SIG-M5 treated with dmso at 0.1 percent for 504 hours (cell line): ENCODE measurements at regions not wholly inside any gene's neighbourhood (a gene's known extent, or its start where the extent isn't known, plus 50 kb on each side); places are given as distances from the start of the nearest gene placed in this dataset.
A peak's percentile ranks its signal among the peaks of the same experiment; 100 is the strongest.
"Not testable (repeated sequence)": the region's sequence is repeated elsewhere in the genome, so short reads cannot be mapped to it uniquely, and the experiment has no call there.

Experiments
- DNase-seq: peaks from one replicate; lab custom pipeline; 2025; ENCODE audit not compliant: unreplicated experiment; lab: John Stamatoyannopoulos, UW

DNA sequence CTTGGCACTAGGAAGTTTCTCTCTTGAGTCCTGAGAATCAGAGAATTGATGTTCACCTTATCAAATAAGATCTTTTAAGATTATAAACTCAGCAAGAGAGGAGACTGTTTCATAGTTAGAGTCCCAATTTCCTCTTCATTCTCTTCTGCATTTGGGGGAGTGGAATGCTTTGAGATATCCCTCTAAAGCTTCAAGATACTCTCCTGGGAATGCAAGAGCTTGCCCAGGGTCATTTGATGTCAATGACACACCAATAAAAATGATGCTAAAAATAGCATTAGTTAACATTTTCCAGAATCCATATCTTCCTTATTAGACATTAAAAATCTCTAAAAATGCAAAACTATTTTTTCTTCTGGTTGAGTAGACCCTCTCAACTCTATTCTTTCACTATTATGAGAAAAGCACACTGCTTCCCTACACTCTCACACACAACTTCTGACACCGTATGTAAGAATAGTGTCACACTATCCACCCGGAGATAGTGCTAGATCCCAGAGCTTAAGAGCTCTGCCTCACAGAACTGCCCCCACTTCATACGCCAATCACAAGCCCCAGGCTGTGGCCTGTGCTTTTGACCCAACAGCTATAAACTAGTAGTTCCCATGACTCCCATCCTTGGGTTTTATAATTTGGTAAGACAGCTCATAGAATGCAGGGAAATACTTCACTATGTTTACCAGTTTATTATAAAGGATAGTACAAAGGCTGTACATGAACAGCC, 399.9 kb upstream of the RUNX1 start:
- DNase-seq: no peak

DNA sequence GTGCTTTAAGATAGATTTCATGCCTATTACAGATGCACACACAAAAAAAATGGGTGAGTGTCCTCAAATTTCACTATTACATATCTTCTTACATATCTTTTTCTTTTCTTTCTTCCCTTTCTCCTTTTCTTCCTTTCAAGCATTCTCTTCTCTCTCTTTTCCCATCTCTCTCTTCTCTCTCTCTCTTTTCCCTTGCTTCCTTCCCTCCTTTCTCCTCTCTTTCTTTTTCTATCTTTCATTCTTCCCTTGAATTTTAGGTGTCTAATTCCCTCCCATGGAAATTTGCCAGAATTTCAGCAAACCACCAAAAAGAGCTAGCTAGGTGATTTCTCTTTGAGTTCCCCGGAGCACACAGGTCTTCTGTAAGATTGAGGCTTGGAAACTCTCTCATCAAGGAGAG, 395.3 kb upstream of the RUNX1 start:
- no peak for DNase-seq

DNA sequence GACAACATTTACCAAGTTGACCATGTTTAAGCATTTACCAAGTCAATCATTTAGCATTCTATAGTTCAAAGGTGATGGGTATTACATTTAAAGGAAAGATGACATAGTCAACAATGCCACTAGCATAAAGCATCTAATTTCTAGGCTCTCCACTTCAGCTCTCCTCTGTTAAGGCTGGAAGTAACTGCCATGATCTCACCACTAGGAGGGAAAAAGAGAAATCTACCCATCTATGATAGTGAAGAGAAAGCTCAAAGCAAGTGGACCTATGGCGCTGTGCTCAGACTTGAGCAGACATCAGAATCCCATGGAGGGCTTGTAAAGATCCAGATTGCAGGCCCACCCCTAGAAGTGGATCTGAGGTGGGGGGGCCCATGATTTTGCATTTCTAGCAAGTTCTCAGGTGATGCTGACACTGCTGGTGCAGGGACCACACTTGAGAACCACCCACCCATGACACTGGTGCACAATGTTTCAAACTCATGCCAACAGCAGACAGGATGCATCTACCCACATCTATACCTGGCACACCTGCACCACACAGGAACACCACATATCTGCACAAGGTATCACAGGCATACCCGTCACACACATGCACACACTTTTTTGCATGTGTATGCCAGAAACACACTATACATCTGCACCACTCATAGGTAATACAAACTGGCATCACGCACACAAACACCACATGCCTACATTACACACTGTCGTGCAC, 392.9 kb upstream of the RUNX1 start:
- no peak for DNase-seq

DNA sequence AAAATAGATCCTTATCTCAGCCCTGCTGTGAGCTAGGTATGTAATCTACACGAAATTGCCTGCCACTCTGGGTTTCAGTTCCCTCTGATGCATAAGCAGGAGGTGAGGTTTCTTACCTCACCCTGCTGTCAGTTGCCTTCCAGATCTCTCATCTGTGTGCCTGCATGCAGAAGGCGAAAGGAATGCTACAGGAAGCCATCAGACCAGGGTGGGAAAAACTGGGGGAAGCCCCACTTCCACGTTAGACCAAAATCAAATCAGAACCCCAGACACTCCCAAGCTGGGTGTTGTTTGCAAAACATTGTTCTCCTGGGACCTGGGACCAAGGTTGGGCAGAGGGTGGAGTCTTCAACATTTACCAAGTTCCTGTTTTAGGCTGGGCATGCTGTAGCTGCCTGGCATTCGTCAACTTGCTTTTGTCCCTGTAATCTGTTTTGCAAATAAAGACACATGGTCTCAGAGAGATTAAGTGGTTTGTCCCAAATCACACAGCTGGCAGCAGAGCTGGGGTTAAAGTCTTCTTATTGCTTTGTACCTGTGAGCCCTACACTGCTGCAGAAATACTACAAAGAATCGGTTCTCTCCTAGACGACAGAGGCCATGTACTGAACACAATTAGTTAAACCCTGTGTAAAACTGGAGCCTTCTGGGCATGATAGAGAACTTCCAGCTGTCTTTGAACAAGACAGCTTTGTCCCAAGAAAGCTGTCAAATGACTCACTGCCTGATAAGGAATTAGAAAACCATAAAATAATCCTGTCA, 389.7 kb upstream of the RUNX1 start:
- DNase-seq: peak; percentile 28

DNA sequence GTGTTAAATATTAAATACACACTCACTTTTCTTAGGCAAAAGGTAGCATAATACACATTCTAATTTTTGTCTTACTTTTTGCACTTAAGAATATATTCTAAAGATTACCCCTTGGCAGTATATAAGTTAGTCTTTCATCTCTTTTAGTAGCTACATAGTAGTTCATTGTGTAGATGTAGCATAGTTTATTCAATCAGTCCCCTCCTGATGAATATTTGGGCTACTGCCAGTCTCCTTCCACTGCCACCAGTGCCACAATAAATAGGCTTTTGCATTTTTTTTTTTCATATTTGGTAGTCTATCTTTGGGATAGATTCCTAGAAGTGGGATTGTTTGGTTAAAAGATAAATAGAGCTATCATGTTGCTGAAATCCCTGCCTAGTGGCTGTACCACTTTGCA, 388.8 kb upstream of the RUNX1 start:
- no peak for DNase-seq

- DNase-seq: no peak
These were observed 387.8 kb upstream of the RUNX1 start for GRCh38 chr21:35436899-35437298.

GRCh38 chr21:35432601-35433000, 383.5 kb upstream of the RUNX1 start:
- DNase-seq: not testable (repeated sequence)

DNA sequence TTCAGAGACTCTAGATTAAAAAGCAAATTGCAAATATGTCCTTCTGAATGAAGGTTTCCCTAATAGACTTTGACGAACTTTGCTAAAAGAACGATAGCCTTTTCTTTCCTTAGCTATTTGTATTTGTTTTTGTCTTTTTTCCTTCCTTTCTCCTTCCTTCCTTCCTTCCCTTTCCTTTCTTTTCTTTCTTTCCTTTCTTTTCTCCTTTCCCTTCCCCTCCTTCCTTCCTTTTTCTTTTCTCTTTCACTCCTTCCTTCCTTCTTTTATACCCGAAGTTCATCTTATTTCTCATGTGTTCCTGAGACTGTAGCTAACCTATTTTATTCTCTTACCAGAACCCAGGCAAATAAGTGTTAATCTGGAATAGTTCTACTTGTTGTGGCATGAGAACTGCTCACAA, 381.2 kb upstream of the RUNX1 start:
- no peak for DNase-seq

- DNase-seq: no peak
These were observed 379.8 kb upstream of the RUNX1 start for GRCh38 chr21:35428937-35429336.

DNA sequence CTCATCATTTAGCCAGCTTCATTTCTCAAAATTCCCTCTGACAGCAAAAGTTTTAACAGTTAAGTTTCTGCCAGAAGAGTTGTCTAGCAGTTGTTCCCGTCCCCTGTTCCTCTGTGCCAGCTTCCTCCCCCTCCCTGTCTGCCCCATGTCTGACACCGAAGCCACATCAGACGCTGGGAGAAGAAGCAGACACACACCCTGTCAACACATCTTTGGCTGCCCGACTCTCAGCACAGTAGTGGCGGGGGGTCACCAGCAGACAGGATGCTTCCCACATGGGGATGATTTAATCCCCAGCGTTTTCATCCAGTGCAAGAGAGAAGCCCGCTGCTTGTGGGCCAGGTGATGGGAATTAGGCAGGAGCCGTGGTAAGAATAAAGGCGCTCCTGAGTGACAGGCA, 379.4 kb upstream of the RUNX1 start:
- no peak for DNase-seq

DNA sequence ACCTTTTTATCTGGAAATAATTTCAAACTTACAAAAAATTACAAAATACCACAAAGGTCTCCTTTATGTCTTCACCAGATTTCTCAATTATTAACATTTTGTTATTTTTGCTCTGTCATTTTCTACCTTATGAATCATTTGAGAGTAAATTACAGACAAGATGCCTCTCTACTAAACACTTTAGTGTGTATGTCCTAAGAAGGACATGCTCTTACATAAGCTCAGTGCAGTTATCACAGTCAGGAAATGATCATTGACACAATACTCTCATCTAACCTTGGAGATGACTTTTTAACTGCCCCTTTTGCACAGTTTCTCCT, 378.9 kb upstream of the RUNX1 start:
- DNase-seq: peak; percentile 45

- DNase-seq: no peak
These were observed 378.4 kb upstream of the RUNX1 start for GRCh38 chr21:35427320-35428000.

DNA sequence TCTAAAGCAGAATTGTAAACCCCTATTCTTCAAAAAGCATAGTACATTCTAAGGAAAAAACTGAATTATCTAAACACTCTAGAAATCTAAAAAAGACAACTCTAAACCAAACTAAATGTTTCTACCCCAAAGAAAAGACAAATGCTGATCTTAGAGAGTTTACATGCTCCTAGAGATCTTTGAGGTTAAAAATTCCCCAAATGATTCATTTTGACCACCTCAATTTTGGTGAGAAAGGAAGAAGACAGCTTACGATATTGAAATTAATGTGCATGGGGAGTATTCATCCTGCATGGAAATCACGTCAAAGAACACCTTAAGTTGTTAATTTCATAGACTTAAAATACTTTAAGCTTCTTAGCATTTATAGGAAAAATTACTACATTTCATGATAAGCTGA, 377.8 kb upstream of the RUNX1 start:
- no peak for DNase-seq

DNA sequence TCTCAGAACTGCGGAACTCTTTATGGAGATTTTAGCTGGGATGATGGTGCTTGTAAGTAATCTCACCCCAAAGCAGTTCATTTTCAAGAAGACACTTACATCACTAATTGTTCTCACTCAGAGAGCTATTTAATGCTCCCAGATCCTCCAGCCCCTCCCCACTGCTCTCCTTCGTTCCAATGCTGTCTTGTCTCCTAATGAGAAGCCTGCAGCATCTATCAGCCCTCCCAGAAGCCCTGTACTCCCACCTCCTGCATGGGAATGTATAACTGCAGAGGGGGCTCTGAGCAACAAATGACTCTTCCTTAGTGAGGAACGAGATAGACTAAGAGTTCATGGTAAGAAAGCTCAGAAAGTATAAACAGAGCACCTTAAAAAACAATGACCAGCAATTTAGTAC, 377.4 kb upstream of the RUNX1 start:
- no peak for DNase-seq

DNA sequence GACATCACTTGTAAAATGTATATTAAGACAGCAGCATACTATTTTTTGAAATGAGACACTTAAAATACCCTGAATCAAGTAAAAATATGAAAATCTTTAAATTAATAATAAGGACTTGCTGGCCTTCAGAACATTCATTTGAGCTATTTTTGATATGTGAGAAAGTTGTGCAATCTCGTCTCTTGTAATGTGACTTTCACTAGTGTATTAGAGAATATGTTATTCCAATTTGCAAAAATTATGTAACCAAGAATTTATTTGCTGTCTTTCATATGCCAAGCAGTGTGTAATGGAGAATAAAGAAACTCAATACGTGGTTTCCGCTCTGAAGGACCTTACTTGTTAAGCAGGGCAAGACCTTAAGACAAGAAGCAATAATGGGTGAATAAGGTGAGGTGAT, 375.0 kb upstream of the RUNX1 start:
- DNase-seq: no peak

GRCh38 chr21:35423709-35424108, 374.6 kb upstream of the RUNX1 start:
- no peak for DNase-seq

DNA sequence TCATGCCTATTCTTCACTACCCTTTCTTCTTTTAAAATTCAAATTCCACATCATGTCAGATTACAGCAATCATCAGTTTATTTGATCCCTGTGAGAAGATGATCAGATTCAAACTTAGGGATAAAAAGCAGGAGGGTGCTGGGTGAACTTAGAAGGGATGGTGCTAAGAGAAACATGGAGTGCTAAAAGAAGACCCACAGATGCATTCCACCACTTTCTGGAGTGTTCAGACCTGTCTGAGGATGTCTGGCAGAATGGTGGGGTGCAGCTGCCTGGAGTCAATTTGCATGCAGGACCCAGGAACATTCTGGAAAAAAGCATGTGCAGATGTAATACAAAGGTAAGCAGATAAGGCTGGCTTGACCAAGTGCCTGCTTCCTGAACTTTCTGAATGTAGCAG, 372.9 kb upstream of the RUNX1 start:
- no peak for DNase-seq

GRCh38 chr21:35421221-35421620, 372.1 kb upstream of the RUNX1 start:
- DNase-seq: no peak

DNA sequence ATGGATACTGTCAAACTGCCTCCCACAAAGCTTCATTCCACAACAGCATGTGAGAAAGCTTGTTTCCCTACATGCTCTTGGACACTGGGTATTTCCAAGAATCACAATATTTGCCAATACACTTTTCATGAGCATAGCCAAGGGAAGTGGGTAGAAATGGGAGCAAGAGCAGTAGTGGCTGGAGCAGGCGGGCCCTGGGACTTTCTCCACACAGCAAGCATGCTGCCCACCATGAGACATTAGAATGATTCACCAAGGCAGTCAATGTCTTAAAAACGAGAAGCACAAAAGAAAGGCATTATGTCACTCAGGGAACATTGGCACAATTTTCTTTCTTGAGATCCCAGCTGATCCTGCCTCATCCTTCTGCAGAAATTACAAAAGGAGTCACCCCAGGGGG, 371.6 kb upstream of the RUNX1 start:
- no peak for DNase-seq

DNA sequence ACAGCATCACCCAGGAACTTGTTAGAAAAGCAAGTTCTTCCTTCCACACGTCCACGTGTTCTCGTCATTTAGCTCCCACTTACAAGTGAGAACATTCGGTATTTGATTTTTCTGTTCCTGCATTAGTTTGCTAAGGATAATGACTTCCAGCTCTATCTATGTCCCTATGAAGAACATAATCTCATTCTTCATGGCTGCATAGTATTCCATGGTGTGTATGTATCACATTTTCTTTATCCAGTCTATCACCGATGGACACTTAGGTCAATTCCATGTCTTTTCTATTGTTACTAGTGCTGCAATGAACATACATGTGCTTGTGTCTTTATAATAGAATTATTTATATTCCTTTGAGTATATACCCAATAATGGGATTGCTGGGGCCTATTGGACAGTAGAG, 368.7 kb upstream of the RUNX1 start:
- DNase-seq: no peak

DNA sequence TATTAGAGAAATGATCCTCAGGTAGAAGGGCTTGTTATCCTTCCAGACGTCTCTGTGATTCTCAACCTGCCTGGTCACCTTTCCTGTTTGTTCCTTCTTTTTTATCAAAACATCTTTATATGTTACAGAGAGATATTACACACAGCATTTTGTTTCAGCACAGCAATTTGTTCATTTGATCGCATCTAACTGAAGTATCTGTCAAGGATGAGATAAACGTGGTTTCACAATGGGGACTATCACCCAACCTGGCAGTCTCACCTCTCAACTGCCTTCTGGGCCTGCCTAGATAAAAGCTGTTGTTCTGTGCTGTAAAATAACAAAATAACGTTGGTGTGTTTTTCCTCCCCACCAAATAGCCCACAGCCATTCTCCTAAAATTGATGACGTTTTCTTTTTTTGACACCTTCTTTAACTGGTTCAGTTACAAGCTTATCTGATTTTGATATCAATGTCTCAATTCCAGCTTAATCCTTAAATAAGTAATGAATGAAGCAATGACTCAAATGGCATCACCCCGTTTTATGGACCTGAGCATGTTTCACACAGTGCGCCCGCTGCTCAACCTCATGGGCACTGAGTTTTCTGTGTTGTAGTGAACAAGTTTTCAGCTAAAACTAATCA, 367.9 kb upstream of the RUNX1 start:
- DNase-seq: no peak
